ENCODE measurements at regions not wholly inside any gene's neighbourhood (a gene's known extent, or its start where the extent isn't known, plus 50 kb on each side); places are given as distances from the start of the nearest gene placed in this dataset.

DNA sequence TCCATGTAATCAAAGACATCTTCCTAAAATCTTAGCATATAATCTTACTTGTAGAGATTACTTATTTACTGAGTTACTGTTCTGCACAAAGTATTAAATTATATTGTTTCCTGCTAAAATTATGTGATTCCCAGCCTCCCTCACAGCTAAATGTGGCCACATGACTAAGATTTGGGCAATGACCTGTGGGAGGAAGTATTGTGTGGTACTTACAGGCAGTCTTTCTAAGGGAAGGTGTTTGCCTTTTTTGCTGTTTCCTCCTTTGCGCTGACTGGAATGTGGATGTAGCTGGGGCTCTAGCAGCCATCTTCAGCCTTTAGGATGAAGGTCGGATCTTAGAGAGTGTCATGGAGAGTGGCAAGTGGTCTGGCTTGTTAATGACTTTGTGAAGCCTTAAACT lies 146.3 kb upstream of the APCDD1 start:
- ChIA-PET POLR2A (interaction anchor here (0.6 kb wide), 1 partner anchor 81 kb away, joined by 3 read pairs; no protein-coding TSS in a partner anchor), CTCF (no interaction called here)
- Histone ChIP-seq H3K36me3 (ENCODE audit: insufficient read depth, low read length) (no peaks in the 10 kb centered on the region), H3K4me1 (ENCODE audit: insufficient read depth, low read length) (no peaks in the 10 kb centered on the region), H3K9me3 (ENCODE audit: control insufficient read depth in 1 of 2, insufficient read depth in 1 of 2, low read length in 2 of 2) (no peaks in the 10 kb centered on the region), H3K27me3 (ENCODE audit: control insufficient read depth in 1 of 2, insufficient read depth in 2 of 2, low read length in 2 of 2) (no peaks in the 10 kb centered on the region), H3K27ac (ENCODE audit: low read depth in 1 of 2, low read length in 2 of 2) (no peak overlapping the region), H3K4me3 (ENCODE audit: low read length) (no peak overlapping the region)
- no peak for TF ChIP-seq CTCF (IDR thresholded peaks at IDR 0.05)
- ATAC-seq (ENCODE audit: poor library complexity) (no peak), DNase-seq (no peak)
- no peak overlapping the region for H3K27ac Mint-ChIP-seq
- intact Hi-C loops (cut with DNase I, micrococcal nuclease): no loop called here
- H3K27me3 Mint-ChIP-seq: no peaks in the 10 kb centered on the region
- H3K4me3 Mint-ChIP-seq: no peak overlapping the region
- H3K36me3 Mint-ChIP-seq (ENCODE audit: low read depth): no peaks in the 10 kb centered on the region
- no peaks in the 10 kb centered on the region for H3K9me3 Mint-ChIP-seq
- H3K4me1 Mint-ChIP-seq (ENCODE audit: low read depth): no peaks in the 10 kb centered on the region

DNA sequence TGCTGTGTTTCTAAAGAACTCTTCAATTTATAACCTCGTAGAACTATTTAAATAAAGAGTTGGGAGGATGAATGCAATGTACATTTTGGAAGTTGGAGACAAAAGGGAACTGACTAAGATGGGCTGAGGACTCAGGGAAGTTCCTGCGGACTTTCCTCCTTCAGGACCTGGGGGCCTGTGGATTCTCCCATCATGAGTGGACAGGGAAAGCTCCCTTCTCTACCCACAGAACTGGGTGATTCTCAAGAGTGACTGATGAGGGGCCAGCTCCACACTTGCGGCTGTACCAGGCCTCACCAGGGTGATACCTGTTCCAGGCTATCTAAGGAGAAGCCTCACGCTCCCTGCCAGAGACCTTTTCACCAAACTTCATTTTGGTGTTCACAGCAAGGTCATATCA lies 143.8 kb upstream of the APCDD1 start:
- ATAC-seq (ENCODE audit: poor library complexity) (no peak), DNase-seq (no peak)
- Mint-ChIP-seq H3K4me1 (ENCODE audit: low read depth) (no peaks in the 10 kb centered on the region), H3K9me3 (no peaks in the 10 kb centered on the region), H3K4me3 (no peak overlapping the region), H3K27me3 (no peaks in the 10 kb centered on the region), H3K36me3 (ENCODE audit: low read depth) (no peaks in the 10 kb centered on the region), H3K27ac (no peak overlapping the region)
- TF ChIP-seq CTCF (IDR thresholded peaks at IDR 0.05): no peak
- no peak overlapping the region for H3K27ac ChIP-seq (ENCODE audit: low read depth in 1 of 2, low read length in 2 of 2)
- CTCF ChIA-PET: no interaction called here
- peaks cover 0 to 4% of the 10 kb centered on the region in 2 experiments for H3K9me3 ChIP-seq (ENCODE audit: control insufficient read depth in 1 of 2, insufficient read depth in 1 of 2, low read length in 2 of 2)
- no peaks in the 10 kb centered on the region for H3K36me3 ChIP-seq (ENCODE audit: insufficient read depth, low read length)
- H3K4me1 ChIP-seq (ENCODE audit: insufficient read depth, low read length): no peaks in the 10 kb centered on the region
- POLR2A ChIA-PET: no interaction called here
- intact Hi-C loops (cut with DNase I, micrococcal nuclease): no loop called here
- no peaks in the 10 kb centered on the region for H3K27me3 ChIP-seq (ENCODE audit: control insufficient read depth in 1 of 2, insufficient read depth in 2 of 2, low read length in 2 of 2)
- no peak overlapping the region for H3K4me3 ChIP-seq (ENCODE audit: low read length)

GRCh38 chr18:10312326-10313015 lies 142.0 kb upstream of the APCDD1 start:
- peaks cover 0 to 4% of the 10 kb centered on the region in 2 experiments for H3K9me3 ChIP-seq (ENCODE audit: control insufficient read depth in 1 of 2, insufficient read depth in 1 of 2, low read length in 2 of 2)
- H3K4me3 Mint-ChIP-seq: no peak overlapping the region
- H3K9me3 Mint-ChIP-seq: no peaks in the 10 kb centered on the region
- POLR2A ChIA-PET: no interaction called here
- intact Hi-C loops (cut with DNase I, micrococcal nuclease): no loop called here
- no peaks in the 10 kb centered on the region for H3K27me3 Mint-ChIP-seq
- no peak overlapping the region for H3K4me3 ChIP-seq (ENCODE audit: low read length)
- H3K27ac Mint-ChIP-seq: no peak overlapping the region
- H3K4me1 Mint-ChIP-seq (ENCODE audit: low read depth): no peaks in the 10 kb centered on the region
- ATAC-seq (ENCODE audit: poor library complexity): no peak
- TF ChIP-seq CTCF (IDR thresholded peaks at IDR 0.05): no peak
- H3K27me3 ChIP-seq (ENCODE audit: control insufficient read depth in 1 of 2, insufficient read depth in 2 of 2, low read length in 2 of 2): no peaks in the 10 kb centered on the region
- no peak for DNase-seq
- H3K27ac ChIP-seq (ENCODE audit: low read depth in 1 of 2, low read length in 2 of 2): no peak overlapping the region
- H3K4me1 ChIP-seq (ENCODE audit: insufficient read depth, low read length): no peaks in the 10 kb centered on the region
- CTCF ChIA-PET: no interaction called here
- no peaks in the 10 kb centered on the region for H3K36me3 Mint-ChIP-seq (ENCODE audit: low read depth)
- no peaks in the 10 kb centered on the region for H3K36me3 ChIP-seq (ENCODE audit: insufficient read depth, low read length)
